HepG2 (cell line): ENCODE measurements at regions not wholly inside any gene's neighbourhood (a gene's known extent, or its start where the extent isn't known, plus 50 kb on each side); places are given as distances from the start of the nearest gene placed in this dataset.

Source experiments
- ATAC-seq: fragments of 200-7000 bp; cut with Tn5 transposase; 3 replicates; pipeline ENCODE4 v1.9.1; 2020; ENCODE audit warnings: mild to moderate bottlenecking, moderate library complexity
- BruUV-seq: library from RNA; stranded (reverse); fragments of 400-500 nt; replicated peaks from 2 replicates; lab custom pipeline; 2021; lab: Mats Ljungman, UMichigan
- CTCF ChIA-PET: fragments of 300-600 bp; formaldehyde crosslinking; extraction: SDS; loops from one replicate; lab custom pipeline; 2021; ENCODE audit warnings: low total read pairs, inconsistent platforms, low intra/inter-chr PET ratio; lab: Yijun Ruan, JAX
- POLR2A ChIA-PET: fragments of 350-600 bp; sonication (Branson Sonifier 250); formaldehyde crosslinking; loops from one replicate; lab custom pipeline; 2020; ENCODE audit warnings: antibody characterized with exemption, inconsistent platforms; lab: Yijun Ruan, JAX
- DNase-seq: peaks from one replicate; pipeline ENCODE4 v3.0.0-alpha.2; 2015; ENCODE audit warnings: low spot score
- FAIRE-seq: peaks from 3 replicates; lab custom pipeline; 2011; peaks lifted over from hg19 to GRCh38; lab: Jason Lieb, UNC
- H2AFZ ChIP-seq: one replicate; pipeline ENCODE4 v1.6.1; 2011; ENCODE audit warnings: low read length, inconsistent platforms
- H3K27ac ChIP-seq: fragments of 300-600 bp; 3 replicates; pipeline ENCODE4 v1.8.0; 2011; ENCODE audit warnings: mixed run types, mild to moderate bottlenecking, mixed read lengths, low read length, inconsistent platforms; ENCODE audit not compliant: insufficient read depth; ENCODE audit errors: extremely low read length
- H3K27me3 ChIP-seq, 2 experiments: fragments of 200-600 bp in 1 of 2; 2 replicates in 1 of 2; 3 replicates in 1 of 2; pipeline versions ENCODE4 v1.6.0 to v1.8.0; 2011; ENCODE audit warnings: low read length in 2 of 2, mild to moderate bottlenecking in 2 of 2, moderate library complexity in 2 of 2, inconsistent platforms in 1 of 2; ENCODE audit not compliant: insufficient read depth in 2 of 2, control insufficient read depth in 1 of 2
- H3K36me3 ChIP-seq, 2 experiments: fragments of 200-600 bp in 1 of 2; replicated peaks in 1 of 2; 2 replicates in 1 of 2; 3 replicates in 1 of 2; pipeline versions ENCODE4 v1.5.1 to v1.8.0; 2011; ENCODE audit warnings: low read length in 2 of 2, inconsistent platforms in 1 of 2; ENCODE audit not compliant: insufficient read depth in 2 of 2, control insufficient read depth in 1 of 2
- H3K4me1 ChIP-seq: 2 replicates; pipeline ENCODE4 v1.5.1; 2012; ENCODE audit warnings: low read length, inconsistent platforms; ENCODE audit not compliant: insufficient read depth
- H3K4me2 ChIP-seq: 2 replicates; pipeline ENCODE4 v1.6.0; 2011; ENCODE audit warnings: low read depth, low read length, inconsistent platforms
- H3K4me3 ChIP-seq, 3 experiments: fragments of 200-600 bp in 1 of 3; sonication (generic), shearing (Covaris generic) in 1 of 3; replicated peaks in 1 of 3; 2 replicates each; pipeline ENCODE4 v1.5.1; 2011 to 2016; ENCODE audit warnings: low read length in 3 of 3, inconsistent platforms in 2 of 3, low read depth in 2 of 3, mild to moderate bottlenecking in 2 of 3, control low read depth in 1 of 3, mixed read lengths in 1 of 3; ENCODE audit not compliant: insufficient read depth in 1 of 3
- H3K79me2 ChIP-seq: one replicate; pipeline ENCODE4 v1.6.1; 2011; ENCODE audit warnings: low read length, inconsistent platforms; ENCODE audit not compliant: insufficient read depth
- H3K9ac ChIP-seq: 2 replicates; pipeline ENCODE4 v1.6.0; 2011; ENCODE audit warnings: mild to moderate bottlenecking, low read depth, low read length, inconsistent platforms; ENCODE audit not compliant: insufficient read depth
- H3K9me3 ChIP-seq: 2 replicates; pipeline ENCODE4 v1.5.1; 2012; ENCODE audit warnings: mild to moderate bottlenecking, low read length
- H4K20me1 ChIP-seq: 2 replicates; pipeline ENCODE4 v1.6.0; 2011; ENCODE audit warnings: inconsistent platforms, mild to moderate bottlenecking, low read length, moderate library complexity; ENCODE audit not compliant: insufficient read depth
- ARNT ChIP-seq: fragments of 450-650 bp; IDR thresholded peaks from 2 replicates; pipeline ENCODE4 v1.6.1; 2017
- CHCHD3 ChIP-seq: sonication (generic); formaldehyde crosslinking; IDR thresholded peaks from 2 replicates; pipeline ENCODE4 v1.8.0; 2022; ENCODE audit warnings: mild to moderate bottlenecking, missing genetic modification reagents, moderate library complexity
- ISL2 ChIP-seq: sonication (generic); formaldehyde crosslinking; IDR thresholded peaks from 2 replicates; pipeline ENCODE4 v1.5.0; 2020; ENCODE audit warnings: missing genetic modification reagents
- KLF13 ChIP-seq: sonication (generic); formaldehyde crosslinking; IDR thresholded peaks from 2 replicates; pipeline ENCODE4 v1.4.0; 2020; ENCODE audit warnings: mild to moderate bottlenecking, missing genetic modification reagents
- NR2F2 ChIP-seq: IDR thresholded peaks from 2 replicates; pipeline ENCODE4 v1.6.1; 2012; ENCODE audit warnings: low read depth, inconsistent platforms, borderline replicate concordance
- ZNF629 ChIP-seq: sonication (generic); formaldehyde crosslinking; conservative IDR thresholded peaks from 2 replicates; pipeline ENCODE4 v1.5.0; 2020; ENCODE audit warnings: missing genetic modification reagents
- ZNF724P ChIP-seq: sonication (generic); formaldehyde crosslinking; IDR thresholded peaks from 2 replicates; pipeline ENCODE4 v1.8.0; 2022; ENCODE audit warnings: missing genetic modification reagents, borderline replicate concordance
- WGBS: methylation state at CpG from one replicate; pipeline ENCODE4 v1.1.6; 2017; ENCODE audit warnings: low lambda C conversion rate; 5-methylcytosine and 5-hydroxymethylcytosine counted together
- in situ Hi-C: cut with HindIII; loops from 2 replicates; pipeline ENCODE4 v1.10.0; 2017; ENCODE audit warnings: low pct_unique_long_range_greater_than_20kb; ENCODE audit not compliant: extremely low pct_ligation_motif_present
- intact Hi-C: fragments of 100-400 bp; cut with micrococcal nuclease; formaldehyde crosslinking; loops from one replicate; pipeline ENCODE4 v1.10.0; 2022; ENCODE audit not compliant: unreplicated experiment
- TF ChIP-seq, protein P1 (sequence below): sonication (generic); formaldehyde crosslinking; IDR thresholded peaks from 2 replicates; pipeline ENCODE4 v1.4.0; 2020; ENCODE audit warnings: missing genetic modification reagents
- TF ChIP-seq, protein P2 (sequence below): sonication (generic); formaldehyde crosslinking; IDR thresholded peaks from 2 replicates; pipeline ENCODE4 v1.8.0; 2022; ENCODE audit warnings: mild to moderate bottlenecking, missing genetic modification reagents, moderate library complexity
- TF ChIP-seq, protein P3 (sequence below): sonication (generic); formaldehyde crosslinking; IDR thresholded peaks from 2 replicates; pipeline ENCODE4 v1.8.0; 2022; ENCODE audit warnings: missing genetic modification reagents, mild to moderate bottlenecking, moderate library complexity, borderline replicate concordance
- TF ChIP-seq, protein P4 (sequence below): sonication (generic); formaldehyde crosslinking; conservative IDR thresholded peaks from 2 replicates; pipeline ENCODE4 v1.4.0; 2020; ENCODE audit warnings: missing genetic modification reagents
- TF ChIP-seq, protein P5 (sequence below): sonication (generic); formaldehyde crosslinking; IDR thresholded peaks from 2 replicates; pipeline ENCODE4 v1.5.0; 2020; ENCODE audit warnings: mild to moderate bottlenecking, missing genetic modification reagents

DNA sequence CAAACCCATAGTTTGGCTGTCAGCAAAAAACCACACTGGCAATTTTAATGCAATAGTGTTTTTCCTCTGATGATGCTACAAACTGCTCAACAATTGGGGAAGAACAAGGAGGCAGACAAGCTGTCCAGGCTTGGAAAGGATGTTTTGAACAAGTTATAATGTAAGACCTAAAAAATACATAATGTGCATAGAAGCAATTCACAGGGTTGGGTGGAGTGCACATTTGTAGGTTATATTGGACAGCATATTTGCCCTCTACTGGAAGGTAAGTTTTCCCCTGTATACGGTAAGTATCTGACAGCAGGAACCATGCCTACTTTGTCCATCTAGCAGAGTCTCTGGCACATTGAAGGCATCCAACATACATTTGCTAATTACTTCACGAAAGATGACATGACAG, 114.3 kb upstream of the PUM3 start:
- H3K9ac ChIP-seq = no peak overlapping the region
- ChIA-PET POLR2A (no interaction called here), CTCF (no interaction called here)
- no peak overlapping the region for H3K27ac ChIP-seq
- ATAC-seq = no peak
- no peak overlapping the region for H2AFZ ChIP-seq
- no peaks in the 10 kb centered on the region for H3K79me2 ChIP-seq
- no peaks in the 10 kb centered on the region for H3K4me1 ChIP-seq
- no peaks in the 10 kb centered on the region for H3K36me3 ChIP-seq
- BruUV-seq = no TSS peak
- H3K4me3 ChIP-seq = no peak overlapping the region
- no peak for DNase-seq
- in situ Hi-C loops (no loop called here), intact Hi-C loops (no loop called here)
- FAIRE-seq = no peak
- no peaks in the 10 kb centered on the region for H3K27me3 ChIP-seq
- no peaks in the 10 kb centered on the region for H4K20me1 ChIP-seq
- WGBS = 21% methylated on average over 2 of the region's 2 CpGs
- H3K4me2 ChIP-seq = no peak overlapping the region
- H3K9me3 ChIP-seq = no peaks in the 10 kb centered on the region
- TF ChIP-seq, protein P1, sequence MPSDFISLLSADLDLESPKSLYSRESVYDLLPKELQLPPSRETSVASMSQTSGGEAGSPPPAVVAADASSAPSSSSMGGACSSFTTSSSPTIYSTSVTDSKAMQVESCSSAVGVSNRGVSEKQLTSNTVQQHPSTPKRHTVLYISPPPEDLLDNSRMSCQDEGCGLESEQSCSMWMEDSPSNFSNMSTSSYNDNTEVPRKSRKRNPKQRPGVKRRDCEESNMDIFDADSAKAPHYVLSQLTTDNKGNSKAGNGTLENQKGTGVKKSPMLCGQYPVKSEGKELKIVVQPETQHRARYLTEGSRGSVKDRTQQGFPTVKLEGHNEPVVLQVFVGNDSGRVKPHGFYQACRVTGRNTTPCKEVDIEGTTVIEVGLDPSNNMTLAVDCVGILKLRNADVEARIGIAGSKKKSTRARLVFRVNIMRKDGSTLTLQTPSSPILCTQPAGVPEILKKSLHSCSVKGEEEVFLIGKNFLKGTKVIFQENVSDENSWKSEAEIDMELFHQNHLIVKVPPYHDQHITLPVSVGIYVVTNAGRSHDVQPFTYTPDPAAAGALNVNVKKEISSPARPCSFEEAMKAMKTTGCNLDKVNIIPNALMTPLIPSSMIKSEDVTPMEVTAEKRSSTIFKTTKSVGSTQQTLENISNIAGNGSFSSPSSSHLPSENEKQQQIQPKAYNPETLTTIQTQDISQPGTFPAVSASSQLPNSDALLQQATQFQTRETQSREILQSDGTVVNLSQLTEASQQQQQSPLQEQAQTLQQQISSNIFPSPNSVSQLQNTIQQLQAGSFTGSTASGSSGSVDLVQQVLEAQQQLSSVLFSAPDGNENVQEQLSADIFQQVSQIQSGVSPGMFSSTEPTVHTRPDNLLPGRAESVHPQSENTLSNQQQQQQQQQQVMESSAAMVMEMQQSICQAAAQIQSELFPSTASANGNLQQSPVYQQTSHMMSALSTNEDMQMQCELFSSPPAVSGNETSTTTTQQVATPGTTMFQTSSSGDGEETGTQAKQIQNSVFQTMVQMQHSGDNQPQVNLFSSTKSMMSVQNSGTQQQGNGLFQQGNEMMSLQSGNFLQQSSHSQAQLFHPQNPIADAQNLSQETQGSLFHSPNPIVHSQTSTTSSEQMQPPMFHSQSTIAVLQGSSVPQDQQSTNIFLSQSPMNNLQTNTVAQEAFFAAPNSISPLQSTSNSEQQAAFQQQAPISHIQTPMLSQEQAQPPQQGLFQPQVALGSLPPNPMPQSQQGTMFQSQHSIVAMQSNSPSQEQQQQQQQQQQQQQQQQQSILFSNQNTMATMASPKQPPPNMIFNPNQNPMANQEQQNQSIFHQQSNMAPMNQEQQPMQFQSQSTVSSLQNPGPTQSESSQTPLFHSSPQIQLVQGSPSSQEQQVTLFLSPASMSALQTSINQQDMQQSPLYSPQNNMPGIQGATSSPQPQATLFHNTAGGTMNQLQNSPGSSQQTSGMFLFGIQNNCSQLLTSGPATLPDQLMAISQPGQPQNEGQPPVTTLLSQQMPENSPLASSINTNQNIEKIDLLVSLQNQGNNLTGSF (CRISPR knock-in tag) = no peak
- TF ChIP-seq ISL2 (CRISPR knock-in tag) (no peak), ZNF724P (CRISPR knock-in tag) (no peak), KLF13 (CRISPR knock-in tag) (no peak), CHCHD3 (CRISPR knock-in tag) (no peak), ZNF629 (CRISPR knock-in tag) (no peak), NR2F2 (no peak), ARNT (no peak)
- TF ChIP-seq, protein P2, sequence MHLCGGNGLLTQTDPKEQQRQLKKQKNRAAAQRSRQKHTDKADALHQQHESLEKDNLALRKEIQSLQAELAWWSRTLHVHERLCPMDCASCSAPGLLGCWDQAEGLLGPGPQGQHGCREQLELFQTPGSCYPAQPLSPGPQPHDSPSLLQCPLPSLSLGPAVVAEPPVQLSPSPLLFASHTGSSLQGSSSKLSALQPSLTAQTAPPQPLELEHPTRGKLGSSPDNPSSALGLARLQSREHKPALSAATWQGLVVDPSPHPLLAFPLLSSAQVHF (CRISPR knock-in tag) = no peak
- TF ChIP-seq, protein P3, sequence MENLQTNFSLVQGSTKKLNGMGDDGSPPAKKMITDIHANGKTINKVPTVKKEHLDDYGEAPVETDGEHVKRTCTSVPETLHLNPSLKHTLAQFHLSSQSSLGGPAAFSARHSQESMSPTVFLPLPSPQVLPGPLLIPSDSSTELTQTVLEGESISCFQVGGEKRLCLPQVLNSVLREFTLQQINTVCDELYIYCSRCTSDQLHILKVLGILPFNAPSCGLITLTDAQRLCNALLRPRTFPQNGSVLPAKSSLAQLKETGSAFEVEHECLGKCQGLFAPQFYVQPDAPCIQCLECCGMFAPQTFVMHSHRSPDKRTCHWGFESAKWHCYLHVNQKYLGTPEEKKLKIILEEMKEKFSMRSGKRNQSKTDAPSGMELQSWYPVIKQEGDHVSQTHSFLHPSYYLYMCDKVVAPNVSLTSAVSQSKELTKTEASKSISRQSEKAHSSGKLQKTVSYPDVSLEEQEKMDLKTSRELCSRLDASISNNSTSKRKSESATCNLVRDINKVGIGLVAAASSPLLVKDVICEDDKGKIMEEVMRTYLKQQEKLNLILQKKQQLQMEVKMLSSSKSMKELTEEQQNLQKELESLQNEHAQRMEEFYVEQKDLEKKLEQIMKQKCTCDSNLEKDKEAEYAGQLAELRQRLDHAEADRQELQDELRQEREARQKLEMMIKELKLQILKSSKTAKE (CRISPR knock-in tag) = no peak
- TF ChIP-seq, protein P4, sequence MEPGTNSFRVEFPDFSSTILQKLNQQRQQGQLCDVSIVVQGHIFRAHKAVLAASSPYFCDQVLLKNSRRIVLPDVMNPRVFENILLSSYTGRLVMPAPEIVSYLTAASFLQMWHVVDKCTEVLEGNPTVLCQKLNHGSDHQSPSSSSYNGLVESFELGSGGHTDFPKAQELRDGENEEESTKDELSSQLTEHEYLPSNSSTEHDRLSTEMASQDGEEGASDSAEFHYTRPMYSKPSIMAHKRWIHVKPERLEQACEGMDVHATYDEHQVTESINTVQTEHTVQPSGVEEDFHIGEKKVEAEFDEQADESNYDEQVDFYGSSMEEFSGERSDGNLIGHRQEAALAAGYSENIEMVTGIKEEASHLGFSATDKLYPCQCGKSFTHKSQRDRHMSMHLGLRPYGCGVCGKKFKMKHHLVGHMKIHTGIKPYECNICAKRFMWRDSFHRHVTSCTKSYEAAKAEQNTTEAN = no peak
- TF ChIP-seq, protein P5, sequence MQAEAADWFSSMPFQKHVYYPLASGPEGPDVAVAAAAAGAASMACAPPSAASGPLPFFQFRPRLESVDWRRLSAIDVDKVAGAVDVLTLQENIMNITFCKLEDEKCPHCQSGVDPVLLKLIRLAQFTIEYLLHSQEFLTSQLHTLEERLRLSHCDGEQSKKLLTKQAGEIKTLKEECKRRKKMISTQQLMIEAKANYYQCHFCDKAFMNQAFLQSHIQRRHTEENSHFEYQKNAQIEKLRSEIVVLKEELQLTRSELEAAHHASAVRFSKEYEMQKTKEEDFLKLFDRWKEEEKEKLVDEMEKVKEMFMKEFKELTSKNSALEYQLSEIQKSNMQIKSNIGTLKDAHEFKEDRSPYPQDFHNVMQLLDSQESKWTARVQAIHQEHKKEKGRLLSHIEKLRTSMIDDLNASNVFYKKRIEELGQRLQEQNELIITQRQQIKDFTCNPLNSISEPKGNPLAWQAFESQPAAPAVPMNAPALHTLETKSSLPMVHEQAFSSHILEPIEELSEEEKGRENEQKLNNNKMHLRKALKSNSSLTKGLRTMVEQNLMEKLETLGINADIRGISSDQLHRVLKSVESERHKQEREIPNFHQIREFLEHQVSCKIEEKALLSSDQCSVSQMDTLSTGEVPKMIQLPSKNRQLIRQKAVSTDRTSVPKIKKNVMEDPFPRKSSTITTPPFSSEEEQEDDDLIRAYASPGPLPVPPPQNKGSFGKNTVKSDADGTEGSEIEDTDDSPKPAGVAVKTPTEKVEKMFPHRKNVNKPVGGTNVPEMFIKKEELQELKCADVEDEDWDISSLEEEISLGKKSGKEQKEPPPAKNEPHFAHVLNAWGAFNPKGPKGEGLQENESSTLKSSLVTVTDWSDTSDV (CRISPR knock-in tag) = no peak
